ENCODE measurements at regions not wholly inside any gene's neighbourhood (a gene's known extent, or its start where the extent isn't known, plus 50 kb on each side); places are given as distances from the start of the nearest gene placed in this dataset.

GRCh38 chr12:75932241-75932640 lies 99.3 kb downstream of the PHLDA1 start:
- H3K9ac ChIP-seq (ENCODE audit: low read length): no peak overlapping the region
- H3K9me3 ChIP-seq (ENCODE audit: low read length): no peaks in the 10 kb centered on the region
- H3F3A ChIP-seq (ENCODE audit: insufficient read depth, low read length, poor library complexity, severe bottlenecking): no peaks in the 10 kb centered on the region
- H3K36me3 ChIP-seq (ENCODE audit: insufficient read depth, low read length): no peaks in the 10 kb centered on the region
- TF ChIP-seq CTCF (IDR thresholded peaks at IDR 0.05; ENCODE audit: poor library complexity, severe bottlenecking) (no peak), RAD21 (conservative IDR thresholded peaks at IDR 0.05) (no peak), EP300 (conservative IDR thresholded peaks at IDR 0.05; ENCODE audit: poor library complexity, severe bottlenecking) (no peak), EZH2 (IDR thresholded peaks at IDR 0.05; ENCODE audit: borderline replicate concordance, insufficient read depth, low read length, poor library complexity, severe bottlenecking) (no peak), POLR2AphosphoS5 (IDR thresholded peaks at IDR 0.05) (no peak), TAF1 (IDR thresholded peaks at IDR 0.05; ENCODE audit: low read depth) (no peak), REST (IDR thresholded peaks at IDR 0.05; ENCODE audit: borderline replicate concordance) (no peak), MXI1 (conservative IDR thresholded peaks at IDR 0.05; ENCODE audit: poor library complexity, severe bottlenecking) (no peak), SMC3 (conservative IDR thresholded peaks at IDR 0.05; ENCODE audit: poor library complexity) (no peak)
- no peak overlapping the region for H2AFZ ChIP-seq (ENCODE audit: low read depth, low read length)
- H3K4me2 ChIP-seq (ENCODE audit: low read length): no peak overlapping the region
- no peaks in the 10 kb centered on the region for H3K9me2 ChIP-seq (ENCODE audit: insufficient read depth, low read length)
- H4K20me1 ChIP-seq (ENCODE audit: insufficient read depth): no peaks in the 10 kb centered on the region
- H3K4me3 ChIP-seq (ENCODE audit: low read length): no peak overlapping the region
- H3K27me3 ChIP-seq (ENCODE audit: insufficient read depth, low read depth, low read length): no peaks in the 10 kb centered on the region
- H3K27ac ChIP-seq (ENCODE audit: low read length): no peak overlapping the region
- no peaks in the 10 kb centered on the region for H3K79me2 ChIP-seq (replicated peaks; ENCODE audit: insufficient read depth, low read length)

- H3K9ac ChIP-seq (ENCODE audit: low read length): no peak overlapping the region
- H3K27me3 ChIP-seq (ENCODE audit: insufficient read depth, low read depth, low read length): no peaks in the 10 kb centered on the region
- H3K9me2 ChIP-seq (ENCODE audit: insufficient read depth, low read length): no peaks in the 10 kb centered on the region
- H3K4me3 ChIP-seq (ENCODE audit: low read length): no peak overlapping the region
- H3K9me3 ChIP-seq (ENCODE audit: low read length): no peaks in the 10 kb centered on the region
- no peak overlapping the region for H2AFZ ChIP-seq (ENCODE audit: low read depth, low read length)
- no peak overlapping the region for H3K4me2 ChIP-seq (ENCODE audit: low read length)
- no peaks in the 10 kb centered on the region for H3K36me3 ChIP-seq (ENCODE audit: insufficient read depth, low read length)
- no peak for TF ChIP-seq TAF1 (IDR thresholded peaks at IDR 0.05; ENCODE audit: low read depth)
- TF ChIP-seq SMC3 (conservative IDR thresholded peaks at IDR 0.05; ENCODE audit: poor library complexity): no peak
- no peak for TF ChIP-seq REST (IDR thresholded peaks at IDR 0.05; ENCODE audit: borderline replicate concordance)
- TF ChIP-seq CTCF (IDR thresholded peaks at IDR 0.05; ENCODE audit: poor library complexity, severe bottlenecking): no peak
- no peak for TF ChIP-seq MXI1 (conservative IDR thresholded peaks at IDR 0.05; ENCODE audit: poor library complexity, severe bottlenecking)
- no peak for TF ChIP-seq POLR2AphosphoS5 (IDR thresholded peaks at IDR 0.05)
- no peak for TF ChIP-seq EZH2 (IDR thresholded peaks at IDR 0.05; ENCODE audit: borderline replicate concordance, insufficient read depth, low read length, poor library complexity, severe bottlenecking)
- no peak for TF ChIP-seq EP300 (conservative IDR thresholded peaks at IDR 0.05; ENCODE audit: poor library complexity, severe bottlenecking)
- no peak for TF ChIP-seq RAD21 (conservative IDR thresholded peaks at IDR 0.05)
- H4K20me1 ChIP-seq (ENCODE audit: insufficient read depth): no peaks in the 10 kb centered on the region
- no peaks in the 10 kb centered on the region for H3F3A ChIP-seq (ENCODE audit: insufficient read depth, low read length, poor library complexity, severe bottlenecking)
- no peaks in the 10 kb centered on the region for H3K79me2 ChIP-seq (replicated peaks; ENCODE audit: insufficient read depth, low read length)
- no peak overlapping the region for H3K27ac ChIP-seq (ENCODE audit: low read length)
Observed at GRCh38 chr12:75923964-75924666, 107.5 kb downstream of the PHLDA1 start.

Measured in neural cell (in vitro differentiated cells).